ENCODE measurements at regions not wholly inside any gene's neighbourhood (a gene's known extent, or its start where the extent isn't known, plus 50 kb on each side); places are given as distances from the start of the nearest gene placed in this dataset.

DNA sequence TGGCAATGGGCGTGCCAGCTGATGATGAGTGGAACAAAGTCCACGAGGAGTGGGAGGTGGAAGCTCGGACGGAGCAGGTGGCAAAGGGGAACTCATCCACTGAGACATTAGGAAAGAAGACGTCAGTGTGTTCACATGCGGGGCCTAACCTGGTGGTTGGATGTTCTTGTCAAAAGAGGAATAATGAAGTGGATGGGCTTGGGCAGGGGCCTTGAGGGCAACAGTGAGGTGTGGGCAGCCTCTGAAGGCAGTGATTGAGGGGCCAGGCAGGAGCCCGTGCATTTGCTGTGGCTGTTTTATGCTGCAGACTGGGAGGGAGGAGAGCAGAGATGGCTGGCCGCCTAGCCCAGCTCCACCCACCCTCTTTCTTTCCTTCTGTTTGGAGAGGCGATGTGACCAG, 74.5 kb downstream of the LRRC30 start:
- no peak for DNase-seq (ENCODE audit: low read depth)
- no peak for TF ChIP-seq CTCF (IDR thresholded peaks at IDR 0.05; ENCODE audit: insufficient read depth, low read depth, low read length)

DNA sequence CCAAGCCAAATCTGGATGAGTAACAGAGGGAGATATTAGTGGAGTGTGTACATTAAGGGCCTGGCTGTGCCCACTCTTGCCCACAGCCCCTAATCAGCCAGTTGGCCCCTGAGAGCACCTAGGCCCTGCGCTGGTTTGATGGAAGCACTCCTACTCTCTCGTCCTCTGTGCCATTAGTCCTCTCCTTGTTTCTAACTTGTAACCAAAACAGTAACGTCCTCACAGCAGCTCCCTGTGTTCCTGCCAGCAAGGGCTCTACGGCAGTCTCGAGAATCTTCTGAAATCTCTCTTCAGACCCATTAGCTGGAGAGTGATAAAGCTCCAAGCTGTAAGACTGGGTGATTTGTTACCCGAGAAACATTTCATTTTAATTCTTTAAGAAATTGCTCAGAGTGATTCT, 76.1 kb downstream of the LRRC30 start:
- no peak overlapping the region for H3K4me3 ChIP-seq (ENCODE audit: low read depth, low read length)
- no peak for DNase-seq (ENCODE audit: low read depth)
- no peak for TF ChIP-seq CTCF (IDR thresholded peaks at IDR 0.05; ENCODE audit: insufficient read depth, low read depth, low read length)

More for the DNA sequence above, 74.5 kb downstream of the LRRC30 start:
- no peak overlapping the region for H3K4me3 ChIP-seq (ENCODE audit: low read depth, low read length)

DNA sequence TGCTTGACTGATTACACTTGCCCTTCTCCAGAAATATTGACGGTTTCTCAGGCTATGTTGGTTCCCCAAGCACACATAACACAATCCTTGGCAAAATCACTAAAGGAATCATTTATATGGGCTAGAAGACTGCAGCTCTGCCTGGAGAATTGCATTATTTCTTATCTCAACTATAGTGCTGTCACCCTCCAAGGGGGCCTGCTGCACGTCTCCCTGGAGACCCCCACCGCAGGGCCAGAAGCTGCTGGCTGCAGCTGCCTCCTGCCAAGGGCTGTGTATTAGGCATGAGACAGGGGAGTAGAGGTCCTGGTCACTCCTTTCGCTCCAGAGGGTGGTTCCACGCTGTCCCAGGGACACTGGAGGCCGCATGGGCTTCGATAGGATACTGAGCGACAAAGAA, 76.6 kb downstream of the LRRC30 start:
- DNase-seq (ENCODE audit: low read depth), result no peak
- no peak overlapping the region for H3K4me3 ChIP-seq (ENCODE audit: low read depth, low read length)
- no peak for TF ChIP-seq CTCF (IDR thresholded peaks at IDR 0.05; ENCODE audit: insufficient read depth, low read depth, low read length)

GRCh38 chr18:7317804-7318231, 86.9 kb downstream of the LRRC30 start:
- no peak for DNase-seq (ENCODE audit: low read depth)
- no peak for TF ChIP-seq CTCF (IDR thresholded peaks at IDR 0.05; ENCODE audit: insufficient read depth, low read depth, low read length)
- no peak overlapping the region for H3K4me3 ChIP-seq (ENCODE audit: low read depth, low read length)

GRCh38 chr18:7319161-7319560, 88.3 kb downstream of the LRRC30 start:
- no peak for TF ChIP-seq CTCF (IDR thresholded peaks at IDR 0.05; ENCODE audit: insufficient read depth, low read depth, low read length)
- DNase-seq (ENCODE audit: low read depth), result no peak
- no peak overlapping the region for H3K4me3 ChIP-seq (ENCODE audit: low read depth, low read length)

DNA sequence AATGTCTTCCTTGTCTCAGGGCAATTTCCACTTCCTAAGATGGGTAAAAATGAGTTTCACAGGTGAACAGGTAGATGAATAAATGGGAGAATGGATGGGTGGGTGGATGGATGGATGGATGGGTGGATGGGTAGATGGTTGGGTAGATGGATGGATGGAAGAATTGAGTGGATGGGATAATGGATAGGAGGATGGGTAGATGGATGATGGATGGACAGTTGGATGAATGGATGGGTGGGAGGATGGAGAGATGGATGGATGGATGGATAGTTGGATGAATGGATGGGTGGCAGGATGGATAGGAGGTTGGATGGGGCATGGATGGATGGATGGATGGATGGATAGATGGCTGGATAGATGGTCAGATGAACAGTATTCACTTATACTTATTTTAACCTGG, 90.9 kb downstream of the LRRC30 start:
- H3K4me3 ChIP-seq (ENCODE audit: low read depth, low read length), result no peak overlapping the region
- no peak for DNase-seq (ENCODE audit: low read depth)
- no peak for TF ChIP-seq CTCF (IDR thresholded peaks at IDR 0.05; ENCODE audit: insufficient read depth, low read depth, low read length)

DNA sequence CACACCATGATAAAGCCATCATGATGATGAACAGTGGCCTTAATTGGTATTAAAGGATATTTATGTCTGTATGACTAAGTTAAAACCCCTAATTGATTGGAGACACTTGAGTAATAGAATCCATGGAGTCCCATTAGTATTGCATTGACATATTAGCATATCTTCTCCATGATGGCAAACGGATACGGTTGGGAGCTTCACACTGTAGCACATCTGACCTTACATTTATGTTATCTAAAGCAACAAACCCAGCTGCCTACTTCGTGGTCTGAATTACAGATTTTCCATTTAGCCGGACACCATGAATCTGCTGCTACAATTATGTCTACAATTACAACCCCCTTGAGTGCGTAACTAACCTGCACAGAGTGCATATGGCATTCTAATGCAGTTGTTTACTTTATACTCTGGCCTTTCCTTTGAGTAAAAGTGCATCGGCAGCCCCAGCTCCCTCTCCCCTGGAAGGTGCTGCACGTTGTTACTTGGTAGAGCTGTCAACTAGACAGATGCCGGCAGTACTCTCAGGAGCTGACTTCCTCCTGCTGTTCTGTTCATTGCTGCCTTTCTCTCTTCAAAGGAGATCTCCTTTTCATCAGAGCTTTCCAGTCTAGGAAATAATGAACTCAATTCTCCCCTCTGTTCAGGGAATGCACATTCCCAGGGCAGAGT, 92.1 kb downstream of the LRRC30 start:
- no peak overlapping the region for H3K4me3 ChIP-seq (ENCODE audit: low read depth, low read length)
- no peak for DNase-seq (ENCODE audit: low read depth)
- no peak for TF ChIP-seq CTCF (IDR thresholded peaks at IDR 0.05; ENCODE audit: insufficient read depth, low read depth, low read length)

All from fibroblast of villous mesenchyme (primary cell).